22Rv1 (cell line): ENCODE measurements at regions not wholly inside any gene's neighbourhood (a gene's known extent, or its start where the extent isn't known, plus 50 kb on each side); places are given as distances from the start of the nearest gene placed in this dataset.
"Not testable (repeated sequence)": the region's sequence is repeated elsewhere in the genome, so short reads cannot be mapped to it uniquely, and the experiment has no call there.

ENCODE experiments used
- H3K27ac ChIP-seq: fragments of 450-650 bp; 2 replicates; pipeline ENCODE4 v1.5.1; 2017
- CTCF ChIP-seq: fragments of 450-650 bp; IDR thresholded peaks from 2 replicates; pipeline ENCODE4 v1.5.1; 2017; ENCODE audit warnings: mild to moderate bottlenecking
- ZFX ChIP-seq: fragments of 450-650 bp; IDR thresholded peaks from 2 replicates; pipeline ENCODE4 v1.6.1; 2017; ENCODE audit warnings: antibody characterized with exemption, borderline replicate concordance

GRCh38 chr18:22285361-22286140 is 116.2 kb downstream of the GATA6 start:
- no peak overlapping the region for H3K27ac ChIP-seq
- TF ChIP-seq CTCF (no peak), ZFX (no peak)

DNA sequence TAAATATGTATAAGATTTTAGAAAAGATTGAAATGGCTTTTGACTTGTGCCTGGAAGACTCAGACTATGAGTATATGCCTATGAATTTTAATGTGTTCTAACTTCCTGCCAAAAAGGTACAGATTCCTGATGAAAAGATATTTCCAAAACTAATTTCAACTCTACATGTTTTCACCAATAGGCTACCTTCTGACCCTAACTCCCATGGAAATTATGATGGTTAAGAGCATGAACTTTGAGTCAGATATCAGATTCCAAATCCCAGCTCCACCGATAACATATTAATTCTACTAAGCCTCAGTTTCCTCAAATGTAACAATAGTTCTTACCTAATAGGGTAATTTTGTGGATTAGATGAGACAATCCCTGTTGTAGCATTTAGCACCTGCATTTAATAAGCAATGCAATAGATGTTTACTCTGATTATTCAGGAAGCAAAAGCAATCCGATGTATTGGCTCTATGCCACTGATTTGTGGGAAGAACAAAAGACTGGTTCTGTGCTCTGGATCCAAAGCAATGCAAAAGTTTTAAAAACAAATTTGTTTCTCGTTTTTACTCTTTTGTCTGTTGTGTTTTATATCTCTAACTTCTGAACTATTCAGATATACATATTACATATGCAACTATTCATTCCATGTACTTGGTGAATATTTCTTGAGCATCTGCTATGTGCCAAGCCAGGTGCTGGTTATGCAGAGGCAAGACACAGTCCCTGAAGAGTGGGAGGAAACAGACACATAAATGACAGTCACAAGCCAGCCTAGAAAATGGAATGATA is 115.4 kb downstream of the GATA6 start:
- TF ChIP-seq CTCF, result no peak
- TF ChIP-seq ZFX, result no peak
- no peak overlapping the region for H3K27ac ChIP-seq

DNA sequence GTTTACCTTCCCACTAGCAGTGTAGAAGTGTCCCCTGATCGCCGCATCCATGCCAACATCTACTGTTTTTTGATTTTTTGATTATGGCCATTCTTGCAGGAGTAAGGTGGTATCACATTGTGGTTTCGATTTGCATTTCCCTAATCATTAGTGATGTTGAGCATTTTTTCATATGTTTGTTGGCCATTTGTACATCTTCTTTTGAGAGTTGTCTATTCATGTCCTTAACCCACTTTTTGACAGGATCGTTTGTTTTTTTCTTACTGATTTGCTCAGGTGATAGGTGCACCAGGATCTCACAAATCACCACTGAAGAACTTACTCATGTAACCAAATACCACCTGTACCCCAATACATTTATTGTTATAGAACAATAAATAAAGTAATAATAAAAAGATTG is 114.5 kb downstream of the GATA6 start:
- not testable (repeated sequence) for H3K27ac ChIP-seq

GRCh38 chr18:22283397-22283796 is 114.0 kb downstream of the GATA6 start:
- TF ChIP-seq CTCF (no peak), ZFX (no peak)
- no peak overlapping the region; the same call in 1 of the 2 replicates for H3K27ac ChIP-seq

DNA sequence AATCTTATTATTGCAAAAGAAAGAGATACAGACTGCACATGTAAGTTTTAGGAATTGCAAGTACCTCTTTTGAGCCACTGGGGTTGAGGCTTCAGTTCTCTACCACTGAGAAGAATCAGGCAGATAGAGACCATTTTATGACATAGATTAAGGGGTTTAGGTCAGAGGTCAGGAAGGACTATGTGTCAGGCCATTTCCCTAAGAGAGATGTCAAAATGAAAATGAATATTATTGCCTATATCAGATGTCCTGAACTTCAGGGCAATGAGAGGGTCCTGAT is 113.7 kb downstream of the GATA6 start:
- TF ChIP-seq ZFX (no peak), CTCF (no peak)
- peak overlapping the region; percentile 14 for H3K27ac ChIP-seq

- TF ChIP-seq CTCF, result no peak
- no peak for TF ChIP-seq ZFX
- H3K27ac ChIP-seq, result peak overlapping the region; percentile 14
These were observed 113.1 kb downstream of the GATA6 start for GRCh38 chr18:22282311-22283115.

DNA sequence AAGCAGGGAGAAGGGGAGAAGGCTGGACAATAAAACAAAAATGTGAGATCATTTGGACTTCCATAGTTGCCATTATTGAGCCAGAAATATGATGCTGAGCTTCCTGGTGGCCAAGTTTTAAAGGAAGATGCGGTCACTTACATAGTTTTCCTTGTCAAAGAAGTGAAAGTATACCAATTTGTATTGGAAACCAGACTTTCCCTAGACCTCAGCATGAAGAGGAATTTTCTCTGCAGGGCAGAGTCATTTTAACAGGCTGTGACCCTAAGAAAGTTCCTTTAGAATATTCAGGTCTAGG is 111.0 kb downstream of the GATA6 start:
- H3K27ac ChIP-seq, result no peak overlapping the region
- TF ChIP-seq CTCF, result no peak
